ENCODE measurements at regions not wholly inside any gene's neighbourhood (a gene's known extent, or its start where the extent isn't known, plus 50 kb on each side); places are given as distances from the start of the nearest gene placed in this dataset.

GRCh38 chr14:87656315-87656714 is 336.7 kb downstream of the GALC start:
- H3K27me3 Mint-ChIP-seq (ENCODE audit: unreplicated experiment): peaks cover 2% of the 10 kb centered on the region
- H3K4me1 Mint-ChIP-seq (ENCODE audit: low read depth, unreplicated experiment): no peaks in the 10 kb centered on the region
- no peaks in the 10 kb centered on the region for H3K36me3 Mint-ChIP-seq (ENCODE audit: unreplicated experiment)
- H3K9me3 Mint-ChIP-seq (ENCODE audit: unreplicated experiment): peaks cover 5% of the 10 kb centered on the region
- no peak overlapping the region for H3K27ac Mint-ChIP-seq (ENCODE audit: unreplicated experiment)
- no peak for TF ChIP-seq CTCF (IDR thresholded peaks at IDR 0.05; ENCODE audit: partially characterized antibody, unreplicated experiment)
- no peak for DNase-seq
- H3K4me3 Mint-ChIP-seq (ENCODE audit: unreplicated experiment): no peak overlapping the region

- Mint-ChIP-seq H3K27me3 (ENCODE audit: unreplicated experiment) (peaks cover 1% of the 10 kb centered on the region), H3K4me3 (ENCODE audit: unreplicated experiment) (no peak overlapping the region), H3K27ac (ENCODE audit: unreplicated experiment) (no peak overlapping the region), H3K4me1 (ENCODE audit: low read depth, unreplicated experiment) (no peaks in the 10 kb centered on the region), H3K9me3 (ENCODE audit: unreplicated experiment) (peaks cover 5% of the 10 kb centered on the region), H3K36me3 (ENCODE audit: unreplicated experiment) (peaks cover 13% of the 10 kb centered on the region)
- no peak for DNase-seq
- TF ChIP-seq CTCF (IDR thresholded peaks at IDR 0.05; ENCODE audit: partially characterized antibody, unreplicated experiment): no peak
Measured at GRCh38 chr14:87652278-87652677, 340.7 kb downstream of the GALC start.

GRCh38 chr14:87644689-87645088 is 348.3 kb downstream of the GALC start:
- no peak for DNase-seq
- TF ChIP-seq CTCF (IDR thresholded peaks at IDR 0.05; ENCODE audit: partially characterized antibody, unreplicated experiment): no peak
- peaks cover 2% of the 10 kb centered on the region for H3K9me3 Mint-ChIP-seq (ENCODE audit: unreplicated experiment)
- peaks cover 8% of the 10 kb centered on the region for H3K36me3 Mint-ChIP-seq (ENCODE audit: unreplicated experiment)
- H3K4me3 Mint-ChIP-seq (ENCODE audit: unreplicated experiment): no peak overlapping the region
- no peak overlapping the region for H3K27ac Mint-ChIP-seq (ENCODE audit: unreplicated experiment)
- no peaks in the 10 kb centered on the region for H3K27me3 Mint-ChIP-seq (ENCODE audit: unreplicated experiment)
- H3K4me1 Mint-ChIP-seq (ENCODE audit: low read depth, unreplicated experiment): no peaks in the 10 kb centered on the region

- H3K4me1 Mint-ChIP-seq (ENCODE audit: low read depth, unreplicated experiment): no peaks in the 10 kb centered on the region
- no peaks in the 10 kb centered on the region for H3K27me3 Mint-ChIP-seq (ENCODE audit: unreplicated experiment)
- H3K9me3 Mint-ChIP-seq (ENCODE audit: unreplicated experiment): no peaks in the 10 kb centered on the region
- H3K27ac Mint-ChIP-seq (ENCODE audit: unreplicated experiment): no peak overlapping the region
- H3K4me3 Mint-ChIP-seq (ENCODE audit: unreplicated experiment): no peak overlapping the region
- no peaks in the 10 kb centered on the region for H3K36me3 Mint-ChIP-seq (ENCODE audit: unreplicated experiment)
- no peak for TF ChIP-seq CTCF (IDR thresholded peaks at IDR 0.05; ENCODE audit: partially characterized antibody, unreplicated experiment)
- no peak for DNase-seq
Measured at GRCh38 chr14:87643005-87643404, 350.0 kb downstream of the GALC start.

GRCh38 chr14:87640553-87640952 is 352.4 kb downstream of the GALC start:
- Mint-ChIP-seq H3K27ac (ENCODE audit: unreplicated experiment) (no peak overlapping the region), H3K36me3 (ENCODE audit: unreplicated experiment) (no peaks in the 10 kb centered on the region), H3K4me1 (ENCODE audit: low read depth, unreplicated experiment) (peaks cover 15% of the 10 kb centered on the region), H3K9me3 (ENCODE audit: unreplicated experiment) (no peaks in the 10 kb centered on the region), H3K27me3 (ENCODE audit: unreplicated experiment) (no peaks in the 10 kb centered on the region), H3K4me3 (ENCODE audit: unreplicated experiment) (no peak overlapping the region)
- no peak for DNase-seq
- TF ChIP-seq CTCF (IDR thresholded peaks at IDR 0.05; ENCODE audit: partially characterized antibody, unreplicated experiment): no peak

All from glutamatergic neuron (in vitro differentiated cells).